ENCODE measurements at regions not wholly inside any gene's neighbourhood (a gene's known extent, or its start where the extent isn't known, plus 50 kb on each side); places are given as distances from the start of the nearest gene placed in this dataset.
A peak's percentile ranks its signal among the peaks of the same experiment; 100 is the strongest.
"Not testable (repeated sequence)": the region's sequence is repeated elsewhere in the genome, so short reads cannot be mapped to it uniquely, and the experiment has no call there.

- H3K9me3 ChIP-seq (ENCODE audit: control insufficient read depth, insufficient read depth, low read length); H3K9ac ChIP-seq (ENCODE audit: low read depth, low read length); H3K36me3 ChIP-seq (ENCODE audit: insufficient read depth, low read length): not testable (repeated sequence)
These were observed 91.7 kb downstream of the FAM72B start for GRCh38 chr1:121092329-121092968.

DNA sequence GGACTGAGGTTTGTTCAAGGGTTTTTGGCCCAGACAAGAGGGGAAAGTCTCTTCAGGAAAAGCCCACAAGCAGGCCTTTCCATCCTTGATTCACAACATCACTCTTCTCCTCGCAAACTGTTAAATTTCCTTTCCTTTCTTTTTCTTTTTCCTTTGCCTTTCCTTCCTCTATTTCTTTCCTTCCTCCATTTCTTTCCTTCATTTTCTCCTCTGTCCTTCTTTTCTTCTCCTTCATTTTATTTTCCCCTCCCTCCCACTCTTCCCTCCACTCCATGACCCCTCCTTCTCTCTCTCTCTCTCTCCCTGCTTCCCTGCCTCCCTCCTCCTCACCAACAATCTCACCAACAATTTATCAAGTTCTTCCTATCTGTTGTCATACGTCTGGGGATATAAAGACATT is 89.1 kb downstream of the FAM72B start:
- H3K9ac ChIP-seq (ENCODE audit: low read depth, low read length); H3K9me3 ChIP-seq (ENCODE audit: control insufficient read depth, insufficient read depth, low read length); H3K4me1 ChIP-seq (ENCODE audit: insufficient read depth, low read length); H3K36me3 ChIP-seq (ENCODE audit: insufficient read depth, low read length): not testable (repeated sequence)

More at GRCh38 chr1:121092329-121092968, 91.7 kb downstream of the FAM72B start:
- not testable (repeated sequence) for H3K4me1 ChIP-seq (ENCODE audit: insufficient read depth, low read length)

DNA sequence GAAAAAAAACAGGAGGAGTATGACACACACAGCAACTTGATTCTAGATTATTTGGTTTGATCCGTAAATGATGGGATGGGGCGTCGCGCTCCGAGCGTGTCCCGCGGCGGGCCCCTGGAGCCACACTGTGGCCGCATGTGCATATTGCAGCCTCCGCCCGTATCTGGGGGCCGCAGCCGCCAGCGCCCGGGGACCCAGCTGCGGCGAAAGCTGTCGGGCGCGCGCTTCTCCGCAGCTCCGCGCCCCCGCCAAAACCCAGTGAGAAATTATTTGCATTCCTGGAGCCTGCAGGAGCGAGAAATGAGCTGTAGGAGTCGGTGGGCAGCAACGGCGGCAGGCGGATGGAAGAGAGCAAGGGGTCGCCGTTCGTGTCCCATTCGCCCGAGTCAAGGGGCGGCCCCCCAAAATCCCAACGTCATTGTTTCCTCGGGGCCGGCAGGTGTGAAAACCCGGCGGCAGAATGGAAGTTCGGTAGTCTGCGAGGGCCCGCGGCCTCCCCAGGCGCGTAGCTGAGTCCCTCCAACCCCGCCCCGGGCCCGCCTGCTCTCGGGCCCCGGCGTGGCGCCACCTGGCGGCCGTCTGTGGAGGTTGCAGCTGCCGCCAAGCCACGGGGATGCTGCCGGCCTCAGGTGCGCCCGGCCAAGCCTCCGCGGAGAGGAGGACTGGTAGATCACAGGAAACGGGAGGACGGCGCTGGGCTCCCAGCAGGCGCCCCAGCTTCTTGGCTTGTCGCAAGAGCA is 86.8 kb downstream of the FAM72B start:
- H3K9me3 ChIP-seq (ENCODE audit: control insufficient read depth, insufficient read depth, low read length); H3K36me3 ChIP-seq (ENCODE audit: insufficient read depth, low read length); H3K4me1 ChIP-seq (ENCODE audit: insufficient read depth, low read length): not testable (repeated sequence)
- peak overlapping the region; percentile 28; the same call in 1 of the 2 replicates for H3K9ac ChIP-seq (ENCODE audit: low read depth, low read length)

- H3K36me3 ChIP-seq (ENCODE audit: insufficient read depth, low read length); H3K9me3 ChIP-seq (ENCODE audit: control insufficient read depth, insufficient read depth, low read length); H3K4me1 ChIP-seq (ENCODE audit: insufficient read depth, low read length): not testable (repeated sequence)
- H3K9ac ChIP-seq (ENCODE audit: low read depth, low read length) = peak overlapping the region; percentile 28; the same call in 1 of the 2 replicates
These were observed 86.3 kb downstream of the FAM72B start for GRCh38 chr1:121097867-121098215.

GRCh38 chr1:121109025-121109424 is 75.1 kb downstream of the FAM72B start:
- H3K9ac ChIP-seq (ENCODE audit: low read depth, low read length); H3K4me1 ChIP-seq (ENCODE audit: insufficient read depth, low read length); H3K36me3 ChIP-seq (ENCODE audit: insufficient read depth, low read length); H3K9me3 ChIP-seq (ENCODE audit: control insufficient read depth, insufficient read depth, low read length): not testable (repeated sequence)

- not testable (repeated sequence) for H3K4me1 ChIP-seq (ENCODE audit: insufficient read depth, low read length); H3K9me3 ChIP-seq (ENCODE audit: control insufficient read depth, insufficient read depth, low read length); H3K36me3 ChIP-seq (ENCODE audit: insufficient read depth, low read length); H3K9ac ChIP-seq (ENCODE audit: low read depth, low read length)
These were observed 67.4 kb downstream of the FAM72B start for GRCh38 chr1:121116522-121117297.

DNA sequence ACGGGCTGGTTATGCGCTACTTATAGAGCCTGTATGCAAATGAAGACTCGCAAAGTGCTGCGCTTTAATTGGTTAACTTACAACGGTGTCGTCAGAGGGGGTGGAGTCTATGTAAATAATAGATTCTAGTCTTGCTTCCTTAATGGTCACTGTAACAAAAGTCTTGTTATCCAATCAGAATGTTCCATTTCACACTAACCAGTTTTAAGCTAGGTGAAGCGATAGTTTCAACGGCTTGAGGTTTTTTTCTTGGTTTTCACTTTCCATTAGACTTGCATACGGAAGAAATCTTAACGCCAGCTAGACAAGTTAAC is 66.9 kb downstream of the FAM72B start:
- not testable (repeated sequence) for H3K36me3 ChIP-seq (ENCODE audit: insufficient read depth, low read length); H3K9ac ChIP-seq (ENCODE audit: low read depth, low read length); H3K4me1 ChIP-seq (ENCODE audit: insufficient read depth, low read length); H3K9me3 ChIP-seq (ENCODE audit: control insufficient read depth, insufficient read depth, low read length)

GRCh38 chr1:121117622-121118479 is 66.3 kb downstream of the FAM72B start:
- H3K4me1 ChIP-seq (ENCODE audit: insufficient read depth, low read length); H3K36me3 ChIP-seq (ENCODE audit: insufficient read depth, low read length); H3K9me3 ChIP-seq (ENCODE audit: control insufficient read depth, insufficient read depth, low read length); H3K9ac ChIP-seq (ENCODE audit: low read depth, low read length): not testable (repeated sequence)
